Colonic mucosa (tissue), 4 donors: ENCODE measurements at regions not wholly inside any gene's neighbourhood (a gene's known extent, or its start where the extent isn't known, plus 50 kb on each side); places are given as distances from the start of the nearest gene placed in this dataset.

Experiments used
- DNase-seq: peaks from one replicate; pipeline ENCODE4 v3.0.0-alpha.2; 2020
- H3K27ac ChIP-seq: fragments of 200-600 bp; one replicate; pipeline ENCODE4 v1.8.0; 2021
- H3K27me3 ChIP-seq: fragments of 200-600 bp; one replicate; pipeline ENCODE4 v1.8.0; 2021
- H3K36me3 ChIP-seq: fragments of 200-600 bp; one replicate; pipeline ENCODE4 v1.8.0; 2021
- H3K4me1 ChIP-seq: fragments of 200-600 bp; one replicate; pipeline ENCODE4 v1.8.0; 2021; ENCODE audit warnings: mild to moderate bottlenecking
- H3K4me3 ChIP-seq: fragments of 200-600 bp; one replicate; pipeline ENCODE4 v1.8.0; 2021
- H3K9ac ChIP-seq, 2 donors: one replicate each; pipeline ENCODE4 v1.7.0; 2013; ENCODE audit warnings: control low read depth in 2 of 2, low read depth in 2 of 2, low read length in 2 of 2
- H3K9me3 ChIP-seq: fragments of 200-600 bp; one replicate; pipeline ENCODE4 v1.8.0; 2021
- CTCF ChIP-seq: fragments of 200-600 bp; IDR thresholded peaks from one replicate; pipeline ENCODE4 v1.8.0; 2022; ENCODE audit warnings: antibody characterized with exemption, mild to moderate bottlenecking
- intact Hi-C: fragments of 100-400 bp; cut with DNase I; formaldehyde crosslinking; loops from one replicate; pipeline ENCODE4 v1.14.1; 2022
- donor health status: healthy.
- donor health status: DM: no; HTN: no; CAD: no.
- donor health status: DM: no; HTN: no; CAD: no.

GRCh38 chr1:98278055-98278454 lies 357.2 kb upstream of the DPYD start:
- no peak overlapping the region for H3K4me3 ChIP-seq
- no peaks in the 10 kb centered on the region for H3K4me1 ChIP-seq
- no peak for TF ChIP-seq CTCF
- intact Hi-C loops = no loop called here
- H3K27me3 ChIP-seq = no peaks in the 10 kb centered on the region
- no peak overlapping the region for H3K27ac ChIP-seq
- no peaks in the 10 kb centered on the region for H3K36me3 ChIP-seq
- DNase-seq = no peak
- H3K9me3 ChIP-seq = no peaks in the 10 kb centered on the region
- no peak overlapping the region for H3K9ac ChIP-seq

- H3K27ac ChIP-seq = no peak overlapping the region
- intact Hi-C loops = no loop called here
- no peak overlapping the region for H3K9ac ChIP-seq
Measured at GRCh38 chr1:98277118-98277517, 356.3 kb upstream of the DPYD start.

GRCh38 chr1:98276514-98276913 lies 355.7 kb upstream of the DPYD start:
- H3K27me3 ChIP-seq = no peaks in the 10 kb centered on the region
- H3K4me1 ChIP-seq = no peaks in the 10 kb centered on the region
- no peak for DNase-seq
- no peak overlapping the region for H3K9ac ChIP-seq
- H3K9me3 ChIP-seq = no peaks in the 10 kb centered on the region
- H3K27ac ChIP-seq = no peak overlapping the region
- no peaks in the 10 kb centered on the region for H3K36me3 ChIP-seq
- TF ChIP-seq CTCF = no peak
- no peak overlapping the region for H3K4me3 ChIP-seq
- intact Hi-C loops = no loop called here

More at GRCh38 chr1:98277118-98277517, 356.3 kb upstream of the DPYD start:
- no peaks in the 10 kb centered on the region for H3K4me1 ChIP-seq
- no peaks in the 10 kb centered on the region for H3K36me3 ChIP-seq
- no peak overlapping the region for H3K4me3 ChIP-seq
- no peak for DNase-seq
- no peaks in the 10 kb centered on the region for H3K9me3 ChIP-seq
- TF ChIP-seq CTCF = no peak
- H3K27me3 ChIP-seq = no peaks in the 10 kb centered on the region

- intact Hi-C loops = no loop called here
- Histone ChIP-seq H3K9ac (no peak overlapping the region), H3K36me3 (no peaks in the 10 kb centered on the region), H3K9me3 (no peaks in the 10 kb centered on the region), H3K27ac (no peak overlapping the region), H3K27me3 (no peaks in the 10 kb centered on the region), H3K4me3 (no peak overlapping the region), H3K4me1 (no peaks in the 10 kb centered on the region)
- DNase-seq = no peak
- TF ChIP-seq CTCF = no peak
Measured at GRCh38 chr1:98268316-98268715, 347.5 kb upstream of the DPYD start.

- Histone ChIP-seq H3K4me1 (no peaks in the 10 kb centered on the region), H3K9me3 (no peaks in the 10 kb centered on the region), H3K27ac (no peak overlapping the region), H3K36me3 (no peaks in the 10 kb centered on the region), H3K4me3 (no peak overlapping the region), H3K9ac (no peak overlapping the region), H3K27me3 (no peaks in the 10 kb centered on the region)
- no peak for TF ChIP-seq CTCF
- intact Hi-C loops = no loop called here
- no peak for DNase-seq
Measured at GRCh38 chr1:98267423-98267822, 346.6 kb upstream of the DPYD start.

GRCh38 chr1:98264727-98265126 lies 343.9 kb upstream of the DPYD start:
- DNase-seq = no peak
- Histone ChIP-seq H3K4me1 (no peaks in the 10 kb centered on the region), H3K4me3 (no peak overlapping the region), H3K27me3 (no peaks in the 10 kb centered on the region), H3K9ac (no peak overlapping the region), H3K9me3 (no peaks in the 10 kb centered on the region), H3K27ac (no peak overlapping the region), H3K36me3 (no peaks in the 10 kb centered on the region)
- intact Hi-C loops = no loop called here
- TF ChIP-seq CTCF = no peak
